HL-60 (cell line): ENCODE measurements at regions not wholly inside any gene's neighbourhood (a gene's known extent, or its start where the extent isn't known, plus 50 kb on each side); places are given as distances from the start of the nearest gene placed in this dataset.
"Not testable (repeated sequence)": the region's sequence is repeated elsewhere in the genome, so short reads cannot be mapped to it uniquely, and the experiment has no call there.

Experiments
- DNase-seq, 2 experiments: peaks; one replicate each; pipeline ENCODE4 v3.0.0-alpha.2; 2010 to 2020; ENCODE audit warnings: low read depth in 1 of 2, low spot score in 1 of 2
- H3K27ac ChIP-seq: fragments of 250-450 bp; sonication (Bioruptor Pico); replicated peaks from 2 replicates; pipeline ENCODE4 v1.5.1; 2020; ENCODE audit warnings: mild to moderate bottlenecking, moderate library complexity
- H3K27me3 ChIP-seq: fragments of 250-450 bp; sonication (Bioruptor Pico); 2 replicates; pipeline ENCODE4 v1.5.1; 2021; ENCODE audit warnings: mild to moderate bottlenecking, moderate library complexity; ENCODE audit not compliant: insufficient read depth, poor library complexity, severe bottlenecking
- H3K4me3 ChIP-seq: replicated peaks from 2 replicates; pipeline ENCODE4 v1.5.1; 2011; ENCODE audit warnings: mild to moderate bottlenecking, control low read depth, low read length; ENCODE audit not compliant: insufficient read depth
- GABPA ChIP-seq: IDR thresholded peaks from 2 replicates; pipeline ENCODE4 v1.6.1; 2012; ENCODE audit warnings: low read depth
- POLR2AphosphoS5 ChIP-seq: IDR thresholded peaks from 2 replicates; pipeline ENCODE4 v1.6.1; 2012; ENCODE audit warnings: low read depth
- SPI1 ChIP-seq: IDR thresholded peaks from 2 replicates; pipeline ENCODE4 v1.6.1; 2012; ENCODE audit warnings: low read depth, mild to moderate bottlenecking, borderline replicate concordance
- TF ChIP-seq, protein P1 (sequence below): IDR thresholded peaks from one replicate; pipeline ENCODE4 v1.5.1; 2011; ENCODE audit warnings: low read length, control low read depth, inconsistent platforms; ENCODE audit not compliant: insufficient read depth
- TF ChIP-seq, protein P2 (sequence below): IDR thresholded peaks from 2 replicates; pipeline ENCODE4 v1.6.1; 2012; ENCODE audit warnings: low read depth; ENCODE audit not compliant: insufficient replicate concordance

DNA sequence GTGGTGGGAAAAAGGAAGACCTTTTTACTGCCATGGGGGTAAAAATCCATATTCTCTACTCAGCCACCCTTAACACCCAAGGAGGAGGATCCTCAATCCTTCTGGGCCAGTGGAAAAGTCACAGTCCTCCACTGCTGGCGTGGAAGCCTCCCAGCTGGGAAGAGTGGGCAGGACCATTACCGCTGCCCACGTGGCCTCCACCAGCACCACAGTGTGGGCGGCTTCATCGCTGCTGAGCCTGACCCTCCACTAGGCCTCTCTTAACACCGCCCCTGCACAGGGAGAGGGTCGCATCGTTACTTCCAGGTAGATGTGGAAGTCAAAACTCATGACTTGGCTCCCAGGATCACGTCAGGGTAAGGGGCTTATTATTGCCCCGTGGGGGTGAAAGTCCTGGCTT, 656.5 kb downstream of the SUCLG1 start:
- Histone ChIP-seq H3K27me3 (no peaks in the 10 kb centered on the region), H3K4me3 (no peak overlapping the region), H3K27ac (no peak overlapping the region)
- no peak for DNase-seq
- TF ChIP-seq GABPA (no peak), POLR2AphosphoS5 (no peak), SPI1 (no peak)
- TF ChIP-seq, protein P1, sequence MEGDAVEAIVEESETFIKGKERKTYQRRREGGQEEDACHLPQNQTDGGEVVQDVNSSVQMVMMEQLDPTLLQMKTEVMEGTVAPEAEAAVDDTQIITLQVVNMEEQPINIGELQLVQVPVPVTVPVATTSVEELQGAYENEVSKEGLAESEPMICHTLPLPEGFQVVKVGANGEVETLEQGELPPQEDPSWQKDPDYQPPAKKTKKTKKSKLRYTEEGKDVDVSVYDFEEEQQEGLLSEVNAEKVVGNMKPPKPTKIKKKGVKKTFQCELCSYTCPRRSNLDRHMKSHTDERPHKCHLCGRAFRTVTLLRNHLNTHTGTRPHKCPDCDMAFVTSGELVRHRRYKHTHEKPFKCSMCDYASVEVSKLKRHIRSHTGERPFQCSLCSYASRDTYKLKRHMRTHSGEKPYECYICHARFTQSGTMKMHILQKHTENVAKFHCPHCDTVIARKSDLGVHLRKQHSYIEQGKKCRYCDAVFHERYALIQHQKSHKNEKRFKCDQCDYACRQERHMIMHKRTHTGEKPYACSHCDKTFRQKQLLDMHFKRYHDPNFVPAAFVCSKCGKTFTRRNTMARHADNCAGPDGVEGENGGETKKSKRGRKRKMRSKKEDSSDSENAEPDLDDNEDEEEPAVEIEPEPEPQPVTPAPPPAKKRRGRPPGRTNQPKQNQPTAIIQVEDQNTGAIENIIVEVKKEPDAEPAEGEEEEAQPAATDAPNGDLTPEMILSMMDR, result no peak
- TF ChIP-seq, protein P2, sequence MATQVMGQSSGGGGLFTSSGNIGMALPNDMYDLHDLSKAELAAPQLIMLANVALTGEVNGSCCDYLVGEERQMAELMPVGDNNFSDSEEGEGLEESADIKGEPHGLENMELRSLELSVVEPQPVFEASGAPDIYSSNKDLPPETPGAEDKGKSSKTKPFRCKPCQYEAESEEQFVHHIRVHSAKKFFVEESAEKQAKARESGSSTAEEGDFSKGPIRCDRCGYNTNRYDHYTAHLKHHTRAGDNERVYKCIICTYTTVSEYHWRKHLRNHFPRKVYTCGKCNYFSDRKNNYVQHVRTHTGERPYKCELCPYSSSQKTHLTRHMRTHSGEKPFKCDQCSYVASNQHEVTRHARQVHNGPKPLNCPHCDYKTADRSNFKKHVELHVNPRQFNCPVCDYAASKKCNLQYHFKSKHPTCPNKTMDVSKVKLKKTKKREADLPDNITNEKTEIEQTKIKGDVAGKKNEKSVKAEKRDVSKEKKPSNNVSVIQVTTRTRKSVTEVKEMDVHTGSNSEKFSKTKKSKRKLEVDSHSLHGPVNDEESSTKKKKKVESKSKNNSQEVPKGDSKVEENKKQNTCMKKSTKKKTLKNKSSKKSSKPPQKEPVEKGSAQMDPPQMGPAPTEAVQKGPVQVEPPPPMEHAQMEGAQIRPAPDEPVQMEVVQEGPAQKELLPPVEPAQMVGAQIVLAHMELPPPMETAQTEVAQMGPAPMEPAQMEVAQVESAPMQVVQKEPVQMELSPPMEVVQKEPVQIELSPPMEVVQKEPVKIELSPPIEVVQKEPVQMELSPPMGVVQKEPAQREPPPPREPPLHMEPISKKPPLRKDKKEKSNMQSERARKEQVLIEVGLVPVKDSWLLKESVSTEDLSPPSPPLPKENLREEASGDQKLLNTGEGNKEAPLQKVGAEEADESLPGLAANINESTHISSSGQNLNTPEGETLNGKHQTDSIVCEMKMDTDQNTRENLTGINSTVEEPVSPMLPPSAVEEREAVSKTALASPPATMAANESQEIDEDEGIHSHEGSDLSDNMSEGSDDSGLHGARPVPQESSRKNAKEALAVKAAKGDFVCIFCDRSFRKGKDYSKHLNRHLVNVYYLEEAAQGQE, result no peak

DNA sequence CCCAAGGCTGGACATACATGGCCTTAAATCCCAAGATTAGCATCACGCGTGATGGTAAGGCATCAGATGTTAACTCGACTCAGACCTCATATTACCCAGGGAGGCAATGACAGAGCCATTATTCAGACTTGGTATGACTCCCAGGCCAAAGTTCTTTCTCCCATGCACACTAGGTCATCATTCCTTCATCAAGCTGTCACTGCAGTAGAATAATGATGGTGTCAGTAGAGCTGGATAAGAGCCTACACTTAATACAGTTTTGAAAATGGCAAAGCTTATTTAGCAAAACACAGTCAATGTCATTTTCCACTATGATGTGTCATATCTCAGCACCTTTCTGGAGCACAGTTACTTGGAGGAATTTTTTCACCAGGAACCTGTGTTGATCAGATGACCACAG, 663.3 kb downstream of the SUCLG1 start:
- no peak for DNase-seq
- Histone ChIP-seq H3K4me3 (no peak overlapping the region), H3K27me3 (no peaks in the 10 kb centered on the region), H3K27ac (no peak overlapping the region)
- TF ChIP-seq SPI1 (no peak), POLR2AphosphoS5 (no peak), GABPA (no peak)
- TF ChIP-seq, protein P1, result no peak
- TF ChIP-seq, protein P2, result no peak

DNA sequence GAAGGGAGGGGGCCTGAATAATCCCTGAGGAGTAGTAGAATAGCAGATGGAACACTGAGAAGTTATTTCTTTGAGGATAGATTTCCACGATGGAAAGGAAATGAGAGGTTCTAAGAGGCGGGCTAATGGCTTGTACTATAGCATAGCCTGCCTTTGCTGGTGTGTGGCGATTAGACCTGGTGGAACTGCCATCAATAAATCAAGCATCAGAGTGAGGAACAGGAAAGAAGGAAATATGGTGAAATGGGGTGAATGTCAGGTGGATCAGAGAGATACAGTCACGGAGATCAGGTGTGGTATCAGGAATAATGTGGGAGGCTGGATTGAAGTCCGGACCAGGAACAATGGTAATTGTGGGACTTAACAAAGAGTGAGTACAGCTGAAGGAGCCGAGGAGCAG, 668.6 kb downstream of the SUCLG1 start:
- H3K27ac ChIP-seq, H3K27me3 ChIP-seq, H3K4me3 ChIP-seq, DNase-seq: not testable (repeated sequence)

DNA sequence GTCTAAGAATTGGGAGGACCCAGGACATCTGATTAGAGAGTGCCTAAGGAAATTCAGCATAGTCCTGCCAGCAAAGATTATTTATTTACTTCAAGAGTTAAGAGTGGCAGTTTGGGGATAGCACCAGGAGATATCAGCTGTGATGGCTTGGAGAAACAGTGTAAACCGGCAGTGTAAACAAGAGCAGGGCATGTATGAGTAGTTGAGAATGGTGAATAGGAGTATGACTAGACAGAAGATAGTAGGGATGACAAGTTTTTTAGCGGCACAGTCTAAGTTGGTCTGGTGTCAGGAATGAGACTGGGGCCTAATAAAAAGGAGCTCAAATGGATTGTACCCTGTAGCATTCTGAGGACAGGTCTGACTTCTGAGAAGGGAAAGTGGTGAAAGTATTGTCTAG, 669.4 kb downstream of the SUCLG1 start:
- H3K27me3 ChIP-seq, H3K27ac ChIP-seq, H3K4me3 ChIP-seq, DNase-seq: not testable (repeated sequence)

DNA sequence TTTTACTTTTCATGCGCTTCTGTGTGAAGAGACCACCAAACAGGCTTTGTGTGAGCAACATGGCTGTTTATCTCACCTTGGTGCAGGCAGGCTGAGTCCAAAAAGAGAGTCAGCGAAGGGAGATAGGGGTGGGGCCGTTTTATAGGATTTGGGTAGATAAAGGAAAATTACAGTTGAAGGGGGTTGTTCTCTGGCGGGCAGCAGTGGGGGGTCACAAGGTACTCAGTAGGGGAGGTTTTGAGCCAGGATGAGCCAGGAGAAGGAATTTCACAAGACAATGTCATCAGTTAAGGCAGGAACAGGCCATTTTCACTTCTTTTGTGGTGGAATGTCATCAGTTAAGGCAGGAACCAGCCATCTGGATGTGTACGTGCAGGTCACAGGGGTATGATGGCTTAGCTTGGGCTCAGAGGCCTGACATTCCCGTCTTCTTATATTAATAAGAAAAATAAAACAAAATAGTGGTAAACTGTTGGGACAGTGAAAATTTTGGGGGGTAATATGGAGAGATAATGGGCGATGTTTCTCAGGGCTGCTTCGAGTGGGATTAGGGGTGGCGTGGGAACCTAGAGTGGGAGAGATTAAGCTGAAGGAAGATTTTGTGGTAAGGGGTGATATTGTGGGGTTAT, 670.0 kb downstream of the SUCLG1 start:
- not testable (repeated sequence) for H3K27me3 ChIP-seq, H3K27ac ChIP-seq, DNase-seq, H3K4me3 ChIP-seq
